ENCODE measurements at regions not wholly inside any gene's neighbourhood (a gene's known extent, or its start where the extent isn't known, plus 50 kb on each side); places are given as distances from the start of the nearest gene placed in this dataset.

GRCh38 chr12:59131462-59131861 is 211.2 kb upstream of the LRIG3 start:
- ChIA-PET CTCF (interaction anchor here (1.8 kb wide), 1 partner anchor 18 kb away, joined by 4 read pairs; no protein-coding TSS in a partner anchor), POLR2A (no interaction called here)
- TF ChIP-seq ZC3H11A (IDR thresholded peaks at IDR 0.05) = no peak
- no peak for TF ChIP-seq TFCP2L1 (CRISPR knock-in tag; IDR thresholded peaks at IDR 0.05)
- no peak for TF ChIP-seq NPAS2 (CRISPR knock-in tag; IDR thresholded peaks at IDR 0.05; ENCODE audit: borderline replicate concordance)
- no peak for TF ChIP-seq NFE2L2 (conservative IDR thresholded peaks at IDR 0.05; ENCODE audit: low read length)
- TF ChIP-seq POLR2AphosphoS2 (conservative IDR thresholded peaks at IDR 0.05; ENCODE audit: low read length) = no peak
- no peak for TF ChIP-seq NR3C1 (IDR thresholded peaks at IDR 0.05)
- TF ChIP-seq RCOR1 (IDR thresholded peaks at IDR 0.05; ENCODE audit: low read depth, low read length) = no peak
- TF ChIP-seq BCL3 (IDR thresholded peaks at IDR 0.05) = no peak
- no peak for TF ChIP-seq CHD4 (IDR thresholded peaks at IDR 0.05; ENCODE audit: borderline replicate concordance)
- no peak for TF ChIP-seq MAX (IDR thresholded peaks at IDR 0.05)
- TF ChIP-seq CEBPB (IDR thresholded peaks at IDR 0.05) = no peak
- no peak for TF ChIP-seq E2F6 (IDR thresholded peaks at IDR 0.05; ENCODE audit: borderline replicate concordance, low read depth)
- TF ChIP-seq KDM1A (IDR thresholded peaks at IDR 0.05; ENCODE audit: low read depth) = no peak
- no peak for TF ChIP-seq RARB (CRISPR knock-in tag; IDR thresholded peaks at IDR 0.05)
- no peak for TF ChIP-seq CBX2 (IDR thresholded peaks at IDR 0.05; ENCODE audit: borderline replicate concordance, low read depth)
- TF ChIP-seq BHLHE40 (IDR thresholded peaks at IDR 0.05; ENCODE audit: low read depth, low read length) = no peak
- TF ChIP-seq POLR2A (IDR thresholded peaks at IDR 0.05; ENCODE audit: low read length) = no peak
- no peak for TF ChIP-seq HOXA7 (CRISPR knock-in tag; IDR thresholded peaks at IDR 0.05)
- no peak for TF ChIP-seq GATA3 (IDR thresholded peaks at IDR 0.05; ENCODE audit: borderline replicate concordance)
- FAIRE-seq = no peak
- no peaks in the 10 kb centered on the region for H3K9me3 ChIP-seq
- ATAC-seq = no peak
- no peak overlapping the region for H3K4me2 ChIP-seq
- no peak overlapping the region for H3K27ac ChIP-seq
- H3K4me1 ChIP-seq = no peaks in the 10 kb centered on the region
- H3K4me3 ChIP-seq = no peak overlapping the region
- DNase-seq (ENCODE audit: low read depth in 1 of 2, low spot score in 1 of 2) = no peak
- WGBS (ENCODE audit: missing lambda C conversion rate) = 16% methylated on average over 3 of the region's 3 CpGs

- 64% methylated on average over 3 of the region's 3 CpGs for WGBS (ENCODE audit: missing lambda C conversion rate)
- DNase-seq (ENCODE audit: low read depth in 1 of 2, low spot score in 1 of 2) (no peak), ATAC-seq (no peak)
These were observed 202.5 kb upstream of the LRIG3 start for GRCh38 chr12:59122784-59123183.

More at GRCh38 chr12:59122784-59123183, 202.5 kb upstream of the LRIG3 start:
- no peak overlapping the region for H3K4me2 ChIP-seq
- peaks cover 4% of the 10 kb centered on the region; the same call in 1 of the 3 replicates for H3K9me3 ChIP-seq
- CTCF ChIA-PET = interaction anchor here (0.6 kb wide), 1 partner anchor 512 kb away, joined by 3 read pairs; no protein-coding TSS in a partner anchor
- no peak overlapping the region for H3K4me3 ChIP-seq
- H3K27ac ChIP-seq = no peak overlapping the region
- no peaks in the 10 kb centered on the region for H3K4me1 ChIP-seq
- TF ChIP-seq RARB (CRISPR knock-in tag; IDR thresholded peaks at IDR 0.05) = no peak
- no peak for TF ChIP-seq JUN (IDR thresholded peaks at IDR 0.05)
- TF ChIP-seq FOSB (CRISPR knock-in tag; IDR thresholded peaks at IDR 0.05) = no peak
- TF ChIP-seq RCOR1 (IDR thresholded peaks at IDR 0.05; ENCODE audit: low read depth, low read length) = no peak
- TF ChIP-seq RAD21 (conservative IDR thresholded peaks at IDR 0.05 in 1 of 2, IDR thresholded peaks at IDR 0.05 in 1 of 2) = no peak
- no peak for TF ChIP-seq NR3C1 (IDR thresholded peaks at IDR 0.05)
- no peak for TF ChIP-seq HES2 (IDR thresholded peaks at IDR 0.05)
- no peak for TF ChIP-seq FOSL2 (IDR thresholded peaks at IDR 0.05)
- no peak for TF ChIP-seq FOSL2 (CRISPR knock-in tag; IDR thresholded peaks at IDR 0.05)
- TF ChIP-seq EHF (CRISPR knock-in tag; IDR thresholded peaks at IDR 0.05) = no peak
- no peak for TF ChIP-seq ZFP36 (IDR thresholded peaks at IDR 0.05; ENCODE audit: borderline replicate concordance, partially characterized antibody)
- no peak for TF ChIP-seq PBX3 (IDR thresholded peaks at IDR 0.05)
- no peak for TF ChIP-seq NPAS2 (CRISPR knock-in tag; IDR thresholded peaks at IDR 0.05; ENCODE audit: borderline replicate concordance)
- no peak for TF ChIP-seq HEYL (CRISPR knock-in tag; IDR thresholded peaks at IDR 0.05)
- TF ChIP-seq GATA3 (IDR thresholded peaks at IDR 0.05; ENCODE audit: borderline replicate concordance) = no peak
- no peak for TF ChIP-seq E2F6 (IDR thresholded peaks at IDR 0.05; ENCODE audit: borderline replicate concordance, low read depth)
- TF ChIP-seq EHMT2 (IDR thresholded peaks at IDR 0.05; ENCODE audit: low read depth) = no peak
- no peak for TF ChIP-seq POLR2AphosphoS2 (conservative IDR thresholded peaks at IDR 0.05; ENCODE audit: low read length)
- POLR2A ChIA-PET = no interaction called here
- FAIRE-seq = no peak

Measured in A549 (cell line).